ENCODE measurements at regions not wholly inside any gene's neighbourhood (a gene's known extent, or its start where the extent isn't known, plus 50 kb on each side); places are given as distances from the start of the nearest gene placed in this dataset.

DNA sequence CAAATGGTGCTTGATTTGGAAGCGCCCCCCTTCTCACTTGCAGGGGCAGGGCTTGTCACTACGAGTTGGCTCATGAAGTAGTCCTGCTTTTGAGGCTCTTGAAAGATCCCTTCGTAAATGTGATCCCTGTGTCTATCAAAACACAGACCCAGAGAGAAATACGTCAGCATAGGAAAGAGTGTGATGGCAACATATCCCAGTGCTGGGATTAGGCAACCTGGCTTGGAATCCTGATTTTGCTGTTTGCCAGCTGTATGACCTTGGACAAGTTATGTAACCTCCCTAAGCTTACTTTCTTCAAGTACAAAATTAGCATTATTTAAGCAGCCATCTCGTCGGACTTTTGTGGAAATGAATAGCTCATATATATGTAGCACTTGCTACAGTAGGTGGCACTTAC, 228.4 kb downstream of the ATG4C start (continued):
- TF ChIP-seq, protein P1, sequence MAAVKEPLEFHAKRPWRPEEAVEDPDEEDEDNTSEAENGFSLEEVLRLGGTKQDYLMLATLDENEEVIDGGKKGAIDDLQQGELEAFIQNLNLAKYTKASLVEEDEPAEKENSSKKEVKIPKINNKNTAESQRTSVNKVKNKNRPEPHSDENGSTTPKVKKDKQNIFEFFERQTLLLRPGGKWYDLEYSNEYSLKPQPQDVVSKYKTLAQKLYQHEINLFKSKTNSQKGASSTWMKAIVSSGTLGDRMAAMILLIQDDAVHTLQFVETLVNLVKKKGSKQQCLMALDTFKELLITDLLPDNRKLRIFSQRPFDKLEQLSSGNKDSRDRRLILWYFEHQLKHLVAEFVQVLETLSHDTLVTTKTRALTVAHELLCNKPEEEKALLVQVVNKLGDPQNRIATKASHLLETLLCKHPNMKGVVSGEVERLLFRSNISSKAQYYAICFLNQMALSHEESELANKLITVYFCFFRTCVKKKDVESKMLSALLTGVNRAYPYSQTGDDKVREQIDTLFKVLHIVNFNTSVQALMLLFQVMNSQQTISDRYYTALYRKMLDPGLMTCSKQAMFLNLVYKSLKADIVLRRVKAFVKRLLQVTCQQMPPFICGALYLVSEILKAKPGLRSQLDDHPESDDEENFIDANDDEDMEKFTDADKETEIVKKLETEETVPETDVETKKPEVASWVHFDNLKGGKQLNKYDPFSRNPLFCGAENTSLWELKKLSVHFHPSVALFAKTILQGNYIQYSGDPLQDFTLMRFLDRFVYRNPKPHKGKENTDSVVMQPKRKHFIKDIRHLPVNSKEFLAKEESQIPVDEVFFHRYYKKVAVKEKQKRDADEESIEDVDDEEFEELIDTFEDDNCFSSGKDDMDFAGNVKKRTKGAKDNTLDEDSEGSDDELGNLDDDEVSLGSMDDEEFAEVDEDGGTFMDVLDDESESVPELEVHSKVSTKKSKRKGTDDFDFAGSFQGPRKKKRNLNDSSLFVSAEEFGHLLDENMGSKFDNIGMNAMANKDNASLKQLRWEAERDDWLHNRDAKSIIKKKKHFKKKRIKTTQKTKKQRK (IDR thresholded peaks at IDR 0.05; ENCODE audit: low read depth, low read length) = no peak
- TF ChIP-seq NRF1 (conservative IDR thresholded peaks at IDR 0.05; ENCODE audit: low read depth, low read length) (no peak), KAT2A (conservative IDR thresholded peaks at IDR 0.05; ENCODE audit: control insufficient read depth, low read depth, low read length) (no peak), TCF3 (IDR thresholded peaks at IDR 0.05; ENCODE audit: borderline replicate concordance, insufficient read depth, low read depth, low read length) (no peak), DPF2 (IDR thresholded peaks at IDR 0.05) (no peak), RFX5 (IDR thresholded peaks at IDR 0.05; ENCODE audit: low read depth, low read length) (no peak), CREB1 (IDR thresholded peaks at IDR 0.05; ENCODE audit: low read depth) (no peak)

DNA sequence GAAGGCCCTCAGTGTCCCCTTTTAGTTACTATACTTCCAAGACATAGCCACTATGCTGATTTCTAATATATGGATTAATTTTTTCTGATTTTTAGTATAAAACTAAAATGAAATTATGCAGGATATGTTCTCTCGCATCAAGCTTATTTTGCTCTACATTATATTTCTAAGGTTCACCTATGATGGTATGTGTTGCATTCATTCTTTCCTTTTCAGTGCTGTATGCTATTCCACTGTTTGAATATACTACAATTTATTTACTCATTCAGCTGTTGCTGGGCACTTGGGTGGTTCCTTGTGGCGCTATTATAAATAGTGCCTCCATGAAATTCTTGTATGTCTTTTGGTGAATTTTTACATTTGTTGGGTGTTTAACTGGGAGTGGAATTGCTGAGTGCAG, 230.3 kb downstream of the ATG4C start:
- Histone ChIP-seq H3K9ac (ENCODE audit: control insufficient read depth, insufficient read depth, low read length) (no peak overlapping the region), H3K27ac (ENCODE audit: control insufficient read depth, insufficient read depth) (no peak overlapping the region), H3K79me2 (ENCODE audit: control insufficient read depth, insufficient read depth, low read length) (no peaks in the 10 kb centered on the region), H3K4me3 (no peak overlapping the region), H3K36me3 (ENCODE audit: control insufficient read depth in 2 of 2, insufficient read depth in 2 of 2, low read length in 1 of 2) (no peaks in the 10 kb centered on the region), H2AFZ (ENCODE audit: control insufficient read depth, low read depth, low read length) (no peak overlapping the region), H4K20me1 (ENCODE audit: control insufficient read depth, insufficient read depth) (no peaks in the 10 kb centered on the region), H3K4me2 (ENCODE audit: control insufficient read depth, insufficient read depth) (no peak overlapping the region), H3K4me1 (ENCODE audit: control insufficient read depth, insufficient read depth, low read length) (no peaks in the 10 kb centered on the region), H3K9me3 (replicated peaks; ENCODE audit: control insufficient read depth, insufficient read depth, low read length) (no peaks in the 10 kb centered on the region), H3K27me3 (replicated peaks in 1 of 2; ENCODE audit: control insufficient read depth in 2 of 2, insufficient read depth in 2 of 2, low read length in 1 of 2) (no peaks in the 10 kb centered on the region)
- ChIA-PET POLR2A (no interaction called here), SMC1A (ENCODE audit: uncharacterized antibody, unreplicated experiment) (no interaction called here), RAD21 (ENCODE audit: unreplicated experiment) (no interaction called here), CTCF (no interaction called here)
- DNase-seq (ENCODE audit: low read depth, low spot score) (no peak), ATAC-seq (no peak), FAIRE-seq (no peak)
- BruUV-seq (replicated peaks) = no TSS peak
- 55% methylated on average over 2 of the region's 2 CpGs for WGBS (ENCODE audit: insufficient coverage, insufficient replicate concordance, low lambda C conversion rate, missing lambda C conversion rate)
- TF ChIP-seq ZNF24 (IDR thresholded peaks at IDR 0.05) (peak; percentile 38; the same call in 1 of the 2 replicates), WRNIP1 (IDR thresholded peaks at IDR 0.05; ENCODE audit: borderline replicate concordance, low read depth, low read length) (no peak), BRCA1 (IDR thresholded peaks at IDR 0.05; ENCODE audit: low read depth, low read length) (no peak), NR2C2 (IDR thresholded peaks at IDR 0.05; ENCODE audit: borderline replicate concordance, control insufficient read depth, insufficient read length, low read depth) (no peak)
- in situ Hi-C loops (cut with MboI) (no loop called here), intact Hi-C loops (cut with micrococcal nuclease; ENCODE audit: unreplicated experiment) (no loop called here)
